ENCODE measurements at regions not wholly inside any gene's neighbourhood (a gene's known extent, or its start where the extent isn't known, plus 50 kb on each side); places are given as distances from the start of the nearest gene placed in this dataset.
A peak's percentile ranks its signal among the peaks of the same experiment; 100 is the strongest.

- no peak for DNase-seq (ENCODE audit: low read depth)
Measured at GRCh38 chr2:18317017-18317416, 243.4 kb downstream of the RDH14 start.

GRCh38 chr2:18312818-18313217 is 247.6 kb downstream of the RDH14 start:
- DNase-seq (ENCODE audit: low read depth), result no peak

GRCh38 chr2:18311420-18312195 is 248.8 kb downstream of the RDH14 start:
- DNase-seq (ENCODE audit: low read depth), result peak; percentile 28

- no peak for DNase-seq (ENCODE audit: low read depth)
Measured at GRCh38 chr2:18309627-18310026, 250.8 kb downstream of the RDH14 start.

DNA sequence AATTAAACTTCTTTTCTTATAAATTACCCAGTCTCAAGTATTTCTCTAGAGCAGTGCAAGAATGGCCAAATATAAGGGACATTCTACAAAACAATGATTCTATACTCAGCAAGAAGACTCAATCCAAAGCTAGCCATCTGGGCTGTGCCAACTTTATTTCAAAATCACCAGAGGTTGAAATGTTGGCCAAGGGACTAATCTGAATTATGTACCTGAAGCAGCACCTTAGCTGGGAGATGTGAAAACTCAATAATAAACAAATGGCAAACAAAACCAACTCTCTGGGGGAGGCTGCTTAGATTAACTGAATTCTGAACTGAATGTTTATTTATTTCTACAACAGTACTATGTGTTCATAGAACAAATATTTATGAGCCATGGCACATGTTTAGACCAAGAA is 251.3 kb downstream of the RDH14 start:
- DNase-seq (ENCODE audit: low read depth), result no peak

DNA sequence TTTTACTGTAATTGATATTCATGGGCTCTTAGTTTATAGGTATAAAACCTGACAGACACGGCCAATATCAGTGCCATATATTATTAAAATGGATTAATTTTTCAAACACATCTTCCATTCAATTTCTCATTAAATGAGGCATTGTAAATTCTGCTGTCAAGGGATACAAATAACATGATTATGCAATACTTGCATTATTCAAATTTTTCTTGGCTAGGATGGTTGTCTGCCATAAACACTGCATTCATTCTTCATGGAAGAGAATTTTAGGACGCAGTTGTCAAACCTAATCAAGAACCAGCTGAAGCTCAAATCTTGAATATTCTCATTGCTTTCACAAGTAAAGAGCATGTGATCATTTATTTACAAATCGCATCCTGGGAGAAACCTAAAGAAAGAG is 255.6 kb downstream of the RDH14 start:
- DNase-seq (ENCODE audit: low read depth), result no peak

- peak; percentile 36 for DNase-seq (ENCODE audit: low read depth)
Measured at GRCh38 chr2:18301421-18302139, 258.9 kb downstream of the RDH14 start.

GRCh38 chr2:18299423-18300212 is 260.8 kb downstream of the RDH14 start:
- DNase-seq (ENCODE audit: low read depth), result peak; percentile 89

DNA sequence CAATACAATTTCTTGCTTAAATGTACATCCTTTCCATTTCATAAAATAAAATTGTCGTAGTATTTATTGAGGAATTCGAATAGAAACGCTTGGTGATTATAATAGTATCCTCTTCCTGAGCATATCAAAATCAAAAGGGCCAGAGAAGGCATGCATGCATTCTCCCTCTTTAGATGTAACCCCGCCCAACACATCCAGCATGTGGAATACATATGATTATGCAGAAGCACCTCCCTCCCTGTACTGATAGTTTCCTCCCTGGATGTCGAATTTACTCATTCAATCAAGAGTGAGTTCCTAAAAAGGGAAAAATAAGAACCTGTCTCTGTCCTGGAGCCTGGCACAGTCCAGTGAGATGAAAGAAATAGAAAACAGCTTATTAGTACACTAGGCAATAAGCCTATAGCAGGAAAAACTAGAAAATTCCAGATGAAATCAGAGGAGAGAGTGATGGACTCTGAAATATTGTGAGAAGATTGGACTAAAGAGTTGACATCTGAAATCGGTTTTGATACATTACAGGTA is 262.9 kb downstream of the RDH14 start:
- DNase-seq (ENCODE audit: low read depth), result no peak

DNA sequence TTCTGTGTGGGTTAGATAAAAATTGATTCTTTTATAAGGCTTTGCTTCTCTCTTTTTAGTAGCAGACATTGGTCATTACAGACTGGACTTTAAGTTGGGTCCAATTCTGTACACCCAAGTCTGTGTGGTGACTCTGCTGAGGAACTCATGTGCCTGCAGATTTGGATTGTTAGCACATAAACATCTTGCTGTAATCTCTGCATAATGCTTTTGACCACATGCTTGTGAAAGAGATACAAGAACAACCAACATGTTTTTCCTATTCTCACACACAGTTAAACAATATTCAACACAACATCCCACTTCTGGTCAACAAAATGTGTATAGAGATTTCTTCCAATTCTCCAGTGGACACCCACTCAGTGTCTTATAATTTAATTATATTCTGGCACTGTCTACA is 270.1 kb downstream of the RDH14 start:
- DNase-seq (ENCODE audit: low read depth), result no peak

DNA sequence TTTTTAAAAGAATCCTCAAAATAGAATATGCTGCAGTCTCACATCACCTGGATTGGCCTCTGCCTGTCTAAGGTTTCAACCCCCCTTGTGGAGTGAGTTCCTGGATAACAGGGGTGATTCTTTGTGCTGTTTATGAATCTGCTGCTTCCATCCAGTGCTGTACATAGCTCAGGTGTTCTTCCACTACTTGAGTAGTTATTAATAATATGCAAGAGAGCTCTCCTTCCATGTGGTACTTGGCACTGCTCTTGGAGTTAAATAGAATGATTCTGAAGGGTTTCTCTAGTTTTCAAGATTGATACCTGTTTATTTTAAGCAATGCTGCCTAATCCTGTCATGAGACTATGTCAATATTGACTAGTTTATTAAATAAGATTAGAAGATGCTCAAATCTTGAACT is 273.6 kb downstream of the RDH14 start:
- no peak for DNase-seq (ENCODE audit: low read depth)

GRCh38 chr2:18284331-18284730 is 276.1 kb downstream of the RDH14 start:
- no peak for DNase-seq (ENCODE audit: low read depth)

- no peak for DNase-seq (ENCODE audit: low read depth)
Measured at GRCh38 chr2:18282026-18282425, 278.4 kb downstream of the RDH14 start.

- DNase-seq (ENCODE audit: low read depth), result no peak
Measured at GRCh38 chr2:18276583-18277075, 283.8 kb downstream of the RDH14 start.

- no peak for DNase-seq (ENCODE audit: low read depth)
Measured at GRCh38 chr2:18273205-18273604, 287.2 kb downstream of the RDH14 start.

GRCh38 chr2:18272148-18272494 is 288.3 kb downstream of the RDH14 start:
- no peak for DNase-seq (ENCODE audit: low read depth)

DNA sequence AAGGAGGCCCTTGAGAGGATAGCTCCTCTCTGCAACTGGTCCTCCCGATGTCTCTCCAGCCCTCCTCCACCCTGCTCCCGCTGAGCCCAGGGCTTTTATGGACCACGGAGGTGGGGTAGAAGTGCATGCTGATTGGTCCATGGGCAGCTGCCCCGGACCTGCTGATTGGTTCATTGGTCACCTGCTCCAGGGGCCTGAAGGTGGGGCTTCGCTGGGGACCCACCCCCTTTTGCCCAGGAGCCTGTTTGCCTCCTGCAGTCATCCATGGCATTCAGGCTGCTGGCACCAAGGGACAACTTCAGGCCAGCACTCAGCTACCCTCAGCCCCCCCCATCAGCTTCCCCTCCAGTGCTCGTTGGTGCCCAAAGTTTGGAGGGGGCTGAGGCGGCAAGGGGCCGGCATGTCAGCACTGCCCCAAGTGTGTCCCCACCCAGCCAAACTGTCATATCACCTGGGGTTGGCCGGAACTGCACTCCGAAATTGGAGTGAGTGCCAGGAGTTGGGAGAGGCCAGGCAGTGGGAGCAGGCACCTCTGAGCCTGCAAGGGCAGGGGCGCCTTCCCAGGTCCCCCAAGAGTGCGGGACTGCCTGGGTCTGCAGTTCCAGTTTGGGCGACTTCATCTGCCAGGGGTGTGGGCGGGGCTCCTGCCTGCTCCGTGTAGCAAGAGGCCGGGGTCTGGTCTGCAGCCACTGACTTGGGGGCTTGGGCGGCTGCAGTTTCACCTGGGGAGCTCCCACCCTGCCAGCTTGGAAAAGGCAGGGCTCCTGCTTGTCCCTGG is 288.9 kb downstream of the RDH14 start:
- no peak for DNase-seq (ENCODE audit: low read depth)

DNA sequence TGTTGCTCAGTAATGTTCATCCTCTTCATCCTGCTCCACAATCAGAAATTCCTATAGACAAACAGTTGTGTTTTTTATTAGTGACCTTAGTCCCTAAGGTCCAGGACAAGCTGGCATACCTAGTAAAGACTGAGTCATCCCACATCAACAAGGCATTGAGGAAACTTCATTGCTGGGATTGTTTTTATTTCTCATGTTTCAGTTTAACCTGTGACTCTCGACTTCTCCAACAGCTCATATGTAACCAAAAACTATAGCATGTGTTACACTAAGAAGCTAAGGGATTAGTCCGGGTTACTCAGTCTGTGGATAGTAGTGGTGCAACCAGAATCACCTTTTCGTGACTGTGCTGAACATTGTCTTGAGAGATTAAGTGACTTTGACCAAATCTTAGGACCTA is 292.1 kb downstream of the RDH14 start:
- DNase-seq (ENCODE audit: low read depth), result peak; percentile 22

DNA sequence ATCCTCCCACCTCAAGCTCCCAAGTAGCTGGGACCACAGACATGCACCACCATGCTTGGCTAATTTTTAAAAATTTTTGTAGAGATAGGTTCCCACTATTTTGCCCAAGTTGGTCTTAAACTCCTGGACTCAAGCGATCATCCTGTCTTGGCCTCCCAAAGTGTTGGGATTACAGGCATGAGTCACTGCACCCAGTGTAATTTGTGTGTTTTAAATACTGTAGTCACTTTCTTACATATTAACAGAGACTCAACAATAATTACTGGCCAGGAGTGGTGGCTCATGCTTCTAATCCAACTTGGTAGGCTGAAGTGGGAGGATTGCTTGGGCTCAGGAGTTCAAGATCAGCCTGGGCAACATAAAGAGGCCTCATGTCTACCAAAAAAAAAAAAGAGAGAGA is 293.0 kb downstream of the RDH14 start:
- DNase-seq (ENCODE audit: low read depth), result peak; percentile 18

- peak; percentile 78 for DNase-seq (ENCODE audit: low read depth)
Measured at GRCh38 chr2:18266699-18267098, 293.8 kb downstream of the RDH14 start.

Data from RPMI7951 (cell line).